Heart left ventricle (tissue), 13 donors: ENCODE measurements at regions not wholly inside any gene's neighbourhood (a gene's known extent, or its start where the extent isn't known, plus 50 kb on each side); places are given as distances from the start of the nearest gene placed in this dataset.

Experiments used
- POLR2A ChIP-seq, 2 donors: fragments of 450-650 bp; IDR thresholded peaks; one replicate each; pipeline ENCODE4 v1.6.1; 2017; ENCODE audit warnings: antibody characterized with exemption in 2 of 2, mild to moderate bottlenecking in 2 of 2, moderate library complexity in 2 of 2
- TF ChIP-seq, protein P1 (sequence below), 12 donors: fragments of 200-600 bp; sonication (generic) in 4 of 12; IDR thresholded peaks; one replicate each; pipeline versions ENCODE4 v1.5.0 to v1.8.0; 2018 to 2022; ENCODE audit warnings: antibody characterized with exemption in 12 of 12, mild to moderate bottlenecking in 5 of 12
- donor health status: ischemic (EF 13 %, LVEDD 7.1; RV severe dilation, severe dysfunction).
- donor health status: DM: no; HTN: yes; CAD: no.
- donor health status: DM: no; HTN: no; CAD: no.
- donor health status: ischemic (EF 25% LVEDD 6.9; RV normal size, moderate dysfunction).
- donor health status: ischemic (EF 25% LVEDD 5.7; RV mildly dilated, moderate dysfunction).
- donor health status: ischemic (EF 35%, LVEDD 5.7; RV mildly dilated, moderate dysfunction).
- donor health status: nonischemic (EF 11% LVEDD 7.7; RV severe dilation, severe dysfunction).
- donor health status: DM: yes; HTN: yes; CAD: no.
- donor health status: PGD.
- donor health status: ischemic (EF 29% LVEDD 5.4; RV normal size, mild dysfunction).
- donor health status: nonischemic (EF 23%, LVEDD 6.1; RV moderate dilation, normal function).

GRCh38 chr2:16584084-16584483 is 81.5 kb downstream of the CYRIA start:
- TF ChIP-seq, protein P1, sequence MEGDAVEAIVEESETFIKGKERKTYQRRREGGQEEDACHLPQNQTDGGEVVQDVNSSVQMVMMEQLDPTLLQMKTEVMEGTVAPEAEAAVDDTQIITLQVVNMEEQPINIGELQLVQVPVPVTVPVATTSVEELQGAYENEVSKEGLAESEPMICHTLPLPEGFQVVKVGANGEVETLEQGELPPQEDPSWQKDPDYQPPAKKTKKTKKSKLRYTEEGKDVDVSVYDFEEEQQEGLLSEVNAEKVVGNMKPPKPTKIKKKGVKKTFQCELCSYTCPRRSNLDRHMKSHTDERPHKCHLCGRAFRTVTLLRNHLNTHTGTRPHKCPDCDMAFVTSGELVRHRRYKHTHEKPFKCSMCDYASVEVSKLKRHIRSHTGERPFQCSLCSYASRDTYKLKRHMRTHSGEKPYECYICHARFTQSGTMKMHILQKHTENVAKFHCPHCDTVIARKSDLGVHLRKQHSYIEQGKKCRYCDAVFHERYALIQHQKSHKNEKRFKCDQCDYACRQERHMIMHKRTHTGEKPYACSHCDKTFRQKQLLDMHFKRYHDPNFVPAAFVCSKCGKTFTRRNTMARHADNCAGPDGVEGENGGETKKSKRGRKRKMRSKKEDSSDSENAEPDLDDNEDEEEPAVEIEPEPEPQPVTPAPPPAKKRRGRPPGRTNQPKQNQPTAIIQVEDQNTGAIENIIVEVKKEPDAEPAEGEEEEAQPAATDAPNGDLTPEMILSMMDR (IDR thresholded peaks at IDR 0.05), result no peak
- no peak for TF ChIP-seq POLR2A (IDR thresholded peaks at IDR 0.05)
